Effector memory CD8-positive, alpha-beta T cell (primary cell): ENCODE measurements at regions not wholly inside any gene's neighbourhood (a gene's known extent, or its start where the extent isn't known, plus 50 kb on each side); places are given as distances from the start of the nearest gene placed in this dataset.
"Not testable (repeated sequence)": the region's sequence is repeated elsewhere in the genome, so short reads cannot be mapped to it uniquely, and the experiment has no call there.

Source experiments
- ATAC-seq: fragments of 150-1000 bp; cut with Tn5 transposase; replicated peaks from 2 replicates; pipeline ENCODE4 v1.10.0; 2021; ENCODE audit warnings: mild to moderate bottlenecking, moderate library complexity
- DNase-seq, 3 experiments: peaks; one replicate each; pipeline ENCODE4 v3.0.0; 2021
- H3K27ac Mint-ChIP-seq, 2 donors: one replicate each; pipeline ENCODE4 v1.8.0; 2022; ENCODE audit warnings: mild to moderate bottlenecking in 2 of 2, mixed read lengths in 2 of 2, moderate library complexity in 2 of 2
- H3K27me3 Mint-ChIP-seq, 2 donors: one replicate each; pipeline ENCODE4 v1.8.0; 2022; ENCODE audit warnings: mixed read lengths in 2 of 2
- H3K36me3 Mint-ChIP-seq: one replicate; pipeline ENCODE4 v1.8.0; 2022; ENCODE audit warnings: mild to moderate bottlenecking, moderate library complexity, mixed read lengths; ENCODE audit not compliant: insufficient read depth
- H3K4me1 Mint-ChIP-seq, 2 donors: one replicate each; pipeline ENCODE4 v1.8.0; 2022; ENCODE audit warnings: low read depth in 2 of 2, mixed read lengths in 2 of 2
- H3K4me3 Mint-ChIP-seq, 2 donors: one replicate each; pipeline ENCODE4 v1.8.0; 2022; ENCODE audit warnings: mild to moderate bottlenecking in 2 of 2, mixed read lengths in 2 of 2, moderate library complexity in 2 of 2
- H3K9me3 Mint-ChIP-seq, 2 donors: one replicate each; pipeline ENCODE4 v1.8.0; 2022; ENCODE audit warnings: mixed read lengths in 2 of 2

DNA sequence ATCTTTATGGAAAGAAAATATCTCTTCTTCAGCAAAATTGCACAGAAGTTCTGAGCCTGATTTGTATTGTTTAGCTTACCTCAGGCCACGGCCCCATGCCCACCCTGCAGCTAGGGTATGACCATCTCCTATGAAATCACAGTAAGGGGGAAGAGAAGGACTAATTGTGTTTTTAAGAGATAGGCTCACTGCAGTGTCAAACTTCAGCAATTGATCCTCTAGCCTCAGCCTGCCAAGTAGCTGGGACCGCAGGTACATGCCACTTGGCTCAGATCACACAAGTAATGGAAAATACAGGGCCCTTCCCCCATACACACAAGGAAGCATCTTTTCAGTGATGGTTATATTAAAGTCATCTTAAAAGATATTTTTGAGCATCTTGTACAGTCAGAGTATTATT lies 60.0 kb downstream of the DMAC1 start:
- ATAC-seq (no peak), DNase-seq (no peak)
- Mint-ChIP-seq H3K9me3 (no peaks in the 10 kb centered on the region), H3K4me1 (no peaks in the 10 kb centered on the region), H3K27me3 (peaks cover 0 to 7% of the 10 kb centered on the region in 2 donors), H3K27ac (no peak overlapping the region), H3K4me3 (no peak overlapping the region), H3K36me3 (peaks cover 3% of the 10 kb centered on the region)

DNA sequence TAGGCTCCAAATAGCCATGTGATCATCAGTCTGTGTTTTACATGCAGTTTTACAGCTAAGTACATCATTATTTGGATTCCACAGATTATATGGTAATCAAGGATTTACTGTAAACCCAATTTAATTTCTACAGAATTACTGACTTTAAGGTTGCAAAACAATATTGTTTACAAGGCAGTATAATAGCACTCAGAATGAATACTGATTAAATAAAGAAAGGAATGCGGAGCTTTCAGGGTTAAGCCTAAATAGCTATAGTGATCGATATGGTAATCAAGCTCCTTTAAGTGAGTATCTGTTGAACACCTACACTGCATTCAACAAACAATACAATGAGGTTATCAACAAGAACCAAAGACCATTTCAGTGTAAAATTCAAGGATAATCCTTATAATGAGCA lies 64.3 kb downstream of the DMAC1 start:
- peaks cover 3% of the 10 kb centered on the region for H3K36me3 Mint-ChIP-seq
- peaks cover 8 to 13% of the 10 kb centered on the region in 2 donors for H3K27me3 Mint-ChIP-seq
- no peak overlapping the region for H3K4me3 Mint-ChIP-seq
- H3K4me1 Mint-ChIP-seq = no peaks in the 10 kb centered on the region
- DNase-seq = no peak
- H3K27ac Mint-ChIP-seq = no peak overlapping the region
- no peaks in the 10 kb centered on the region for H3K9me3 Mint-ChIP-seq
- ATAC-seq = no peak

DNA sequence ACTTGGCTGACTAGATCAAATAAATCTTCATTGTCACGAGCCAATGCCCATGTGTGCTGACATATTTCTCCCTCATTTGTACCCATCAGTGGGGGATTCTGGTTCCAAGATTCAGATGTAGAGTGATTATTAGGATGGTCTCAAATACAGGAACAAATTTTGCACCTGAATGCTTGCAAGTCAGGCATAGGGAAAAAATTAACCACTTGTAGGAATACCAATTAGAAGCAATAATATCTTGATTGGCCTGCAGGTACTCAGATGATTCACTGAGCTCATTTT lies 69.5 kb downstream of the DMAC1 start:
- DNase-seq (no peak), ATAC-seq (no peak)
- H3K27me3 Mint-ChIP-seq = peaks cover 8 to 15% of the 10 kb centered on the region in 2 donors
- no peaks in the 10 kb centered on the region for H3K9me3 Mint-ChIP-seq
- H3K36me3 Mint-ChIP-seq = no peaks in the 10 kb centered on the region
- H3K27ac Mint-ChIP-seq = no peak overlapping the region
- no peaks in the 10 kb centered on the region for H3K4me1 Mint-ChIP-seq
- no peak overlapping the region for H3K4me3 Mint-ChIP-seq

DNA sequence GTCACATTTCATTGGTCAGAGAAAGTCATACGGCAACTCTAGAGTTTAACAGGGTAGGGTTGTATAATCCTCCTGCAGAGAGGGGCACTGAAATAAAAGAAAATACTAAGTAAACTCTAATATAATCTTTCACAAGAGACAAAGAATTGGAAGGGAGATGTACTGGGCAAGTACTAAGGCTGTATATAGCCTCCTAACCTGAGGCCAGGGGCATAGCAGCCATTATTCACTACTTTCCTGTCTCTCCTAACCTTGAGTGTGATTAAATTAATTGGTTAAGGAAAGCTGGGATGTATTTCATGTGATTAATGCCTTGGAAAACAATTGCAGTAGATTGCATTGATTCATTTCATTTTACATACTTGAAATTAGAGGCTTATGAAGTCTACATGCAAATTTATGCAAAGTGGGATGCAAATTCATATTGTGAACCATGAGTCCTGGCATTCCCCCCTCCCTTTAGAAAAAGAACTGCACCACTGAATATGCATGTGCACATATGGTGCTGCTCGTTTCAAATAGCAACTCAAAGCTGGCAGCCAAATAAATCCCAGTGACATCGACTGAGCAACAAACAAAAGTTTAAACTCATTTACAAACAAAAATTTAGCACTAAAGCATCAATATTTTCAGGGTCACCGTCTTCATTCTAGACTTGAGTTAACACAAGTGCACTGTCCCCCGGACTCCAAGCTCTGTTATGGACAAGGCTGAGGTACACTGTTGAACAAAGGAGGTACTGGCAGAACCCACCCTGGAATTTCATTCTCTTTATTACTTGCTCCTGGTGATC lies 70.0 kb downstream of the DMAC1 start:
- no peak for ATAC-seq

DNA sequence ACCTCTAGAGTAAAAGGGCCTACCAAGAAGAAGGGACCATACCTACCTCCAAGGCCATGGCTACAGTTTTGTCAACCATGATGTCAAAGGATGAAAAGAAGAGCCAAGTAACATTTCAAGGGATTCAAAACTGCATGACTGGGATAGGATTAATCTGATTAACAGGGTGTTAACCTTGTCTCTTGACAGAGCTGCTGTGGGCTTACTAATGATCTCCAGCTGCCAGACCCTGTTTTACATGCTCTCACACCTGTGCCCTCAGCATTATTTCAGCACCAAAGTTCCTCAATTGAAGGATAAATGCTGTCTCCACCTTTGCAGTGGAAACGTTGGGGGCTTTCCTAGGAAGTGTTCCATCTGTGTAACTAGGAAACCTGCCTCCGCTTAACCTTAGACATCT lies 78.3 kb downstream of the DMAC1 start:
- H3K36me3 Mint-ChIP-seq = no peaks in the 10 kb centered on the region
- DNase-seq (no peak), ATAC-seq (no peak)
- H3K9me3 Mint-ChIP-seq = no peaks in the 10 kb centered on the region
- no peak overlapping the region for H3K4me3 Mint-ChIP-seq
- H3K27me3 Mint-ChIP-seq = no peaks in the 10 kb centered on the region
- H3K4me1 Mint-ChIP-seq = no peaks in the 10 kb centered on the region
- no peak overlapping the region for H3K27ac Mint-ChIP-seq

More for the DNA sequence above, 70.0 kb downstream of the DMAC1 start:
- Mint-ChIP-seq H3K9me3 (no peaks in the 10 kb centered on the region), H3K4me1 (no peaks in the 10 kb centered on the region), H3K4me3 (no peak overlapping the region), H3K27ac (no peak overlapping the region), H3K27me3 (peaks cover 8 to 15% of the 10 kb centered on the region in 2 donors), H3K36me3 (no peaks in the 10 kb centered on the region)
- DNase-seq = no peak

DNA sequence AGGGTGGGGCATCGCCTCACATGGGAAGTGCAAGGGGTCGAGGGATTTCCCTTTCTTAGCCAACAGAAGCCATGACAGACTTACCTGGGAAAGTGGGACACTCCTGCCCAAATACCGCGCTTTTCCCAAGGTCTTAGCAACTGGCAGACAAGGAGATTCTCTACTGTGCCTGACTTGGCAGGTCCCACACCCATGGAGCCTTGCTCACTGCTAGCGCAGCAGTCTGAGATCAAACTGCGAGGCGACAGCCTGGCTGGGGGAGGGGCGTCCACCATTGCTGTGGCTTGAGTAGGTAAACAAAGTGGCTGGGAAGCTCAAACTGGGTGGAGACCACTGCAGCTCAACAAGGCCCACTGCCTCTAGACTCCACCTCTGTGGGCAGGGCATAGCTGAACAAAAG lies 86.5 kb downstream of the DMAC1 start:
- H3K27me3 Mint-ChIP-seq = peaks cover 0 to 35% of the 10 kb centered on the region in 2 donors
- not testable (repeated sequence) for H3K36me3 Mint-ChIP-seq, H3K4me1 Mint-ChIP-seq, H3K9me3 Mint-ChIP-seq, H3K4me3 Mint-ChIP-seq, ATAC-seq, DNase-seq, H3K27ac Mint-ChIP-seq

DNA sequence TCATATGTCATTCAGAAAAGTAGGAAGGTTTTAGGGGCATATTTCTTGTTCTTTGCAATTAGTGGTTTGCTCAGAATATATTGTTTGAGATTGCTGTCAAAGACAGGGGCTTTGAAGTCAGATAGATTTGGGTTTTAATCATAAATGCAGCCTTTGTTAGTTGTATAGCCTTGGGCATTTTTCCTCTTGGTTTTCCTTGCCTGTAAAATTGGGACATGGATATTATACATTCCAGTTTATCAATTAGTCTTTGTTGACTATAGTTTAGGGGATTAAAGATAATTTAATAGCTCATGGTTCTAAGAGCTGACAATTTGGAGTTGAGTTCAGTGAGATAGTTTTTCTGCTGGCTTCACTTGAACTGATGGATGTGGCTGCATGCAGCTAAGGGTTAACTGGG lies 88.9 kb downstream of the DMAC1 start:
- DNase-seq (no peak), ATAC-seq (no peak)
- no peaks in the 10 kb centered on the region for H3K36me3 Mint-ChIP-seq
- no peaks in the 10 kb centered on the region for H3K9me3 Mint-ChIP-seq
- no peak overlapping the region for H3K27ac Mint-ChIP-seq
- H3K4me3 Mint-ChIP-seq = no peak overlapping the region
- peaks cover 0 to 33% of the 10 kb centered on the region in 2 donors for H3K27me3 Mint-ChIP-seq
- H3K4me1 Mint-ChIP-seq = no peaks in the 10 kb centered on the region

DNA sequence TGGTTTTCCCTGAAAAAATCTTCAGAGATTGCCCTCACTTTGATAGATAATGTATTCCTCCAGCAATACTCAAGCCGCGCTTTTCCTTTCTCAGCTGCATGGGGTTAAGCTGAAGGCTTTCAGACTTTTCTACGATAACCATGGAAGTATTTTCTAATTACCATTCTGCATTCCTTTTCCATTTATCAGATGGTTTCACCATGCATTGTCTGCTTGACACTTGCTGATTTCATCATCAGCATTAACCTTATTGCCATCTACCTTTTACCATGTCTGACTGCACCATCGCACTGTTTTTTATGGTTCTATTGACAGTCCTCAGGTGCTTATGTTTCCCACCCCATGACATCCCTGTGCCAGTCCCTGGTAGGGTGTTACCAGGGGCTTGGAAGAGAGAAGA lies 91.6 kb downstream of the DMAC1 start:
- H3K9me3 Mint-ChIP-seq = no peaks in the 10 kb centered on the region
- H3K27ac Mint-ChIP-seq = no peak overlapping the region
- DNase-seq = no peak
- H3K4me3 Mint-ChIP-seq = no peak overlapping the region
- ATAC-seq = no peak
- no peaks in the 10 kb centered on the region for H3K36me3 Mint-ChIP-seq
- H3K4me1 Mint-ChIP-seq = no peaks in the 10 kb centered on the region
- peaks cover 9 to 27% of the 10 kb centered on the region in 2 donors for H3K27me3 Mint-ChIP-seq

DNA sequence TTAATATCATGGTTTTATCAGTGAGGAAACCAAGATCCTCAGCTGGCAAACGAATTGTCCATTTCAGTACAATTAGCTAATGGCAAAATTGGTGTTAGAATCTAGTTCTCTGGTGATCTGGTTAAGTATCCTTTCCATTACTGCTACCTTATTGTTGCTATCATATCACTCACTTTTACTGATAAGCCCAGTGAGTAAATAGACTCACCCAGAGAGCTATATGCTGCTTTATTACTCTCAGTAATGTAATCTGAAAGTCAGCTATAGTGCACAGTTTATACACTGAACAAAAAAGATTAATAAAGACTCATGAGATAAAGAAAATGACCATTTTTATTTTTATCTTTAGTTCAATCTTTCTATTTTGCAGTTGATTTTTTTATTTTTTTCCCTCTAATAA lies 95.0 kb downstream of the DMAC1 start:
- Mint-ChIP-seq H3K4me1 (no peaks in the 10 kb centered on the region), H3K36me3 (no peaks in the 10 kb centered on the region), H3K27ac (no peak overlapping the region), H3K9me3 (peaks cover 0 to 1% of the 10 kb centered on the region in 2 donors), H3K4me3 (no peak overlapping the region), H3K27me3 (peaks cover 15 to 22% of the 10 kb centered on the region in 2 donors)
- ATAC-seq (no peak), DNase-seq (no peak)

DNA sequence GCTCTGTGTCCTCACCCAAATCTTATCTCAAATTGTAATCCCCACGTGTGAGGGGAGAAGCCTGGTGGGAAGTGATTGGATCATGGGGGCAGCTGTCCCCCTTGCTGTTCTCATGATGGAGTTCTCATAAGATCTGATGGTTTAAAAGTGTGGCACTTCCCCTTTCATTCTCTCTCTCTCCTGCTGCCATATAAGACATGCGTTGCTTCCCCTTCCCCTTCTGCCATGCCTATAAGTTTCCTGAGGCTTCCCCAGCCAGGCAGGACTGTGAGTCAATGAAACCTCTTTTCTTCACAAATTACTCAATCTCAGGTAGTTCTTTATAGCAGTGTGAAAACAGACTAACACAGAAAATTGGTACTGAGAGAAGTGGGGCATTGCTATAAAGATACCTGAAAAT lies 107.7 kb downstream of the DMAC1 start:
- no peak for DNase-seq
- peaks cover 0 to 8% of the 10 kb centered on the region in 2 donors for H3K27me3 Mint-ChIP-seq
- no peak overlapping the region for H3K27ac Mint-ChIP-seq
- H3K9me3 Mint-ChIP-seq = no peaks in the 10 kb centered on the region
- H3K4me1 Mint-ChIP-seq = no peaks in the 10 kb centered on the region
- no peaks in the 10 kb centered on the region for H3K36me3 Mint-ChIP-seq
- no peak for ATAC-seq
- no peak overlapping the region for H3K4me3 Mint-ChIP-seq

DNA sequence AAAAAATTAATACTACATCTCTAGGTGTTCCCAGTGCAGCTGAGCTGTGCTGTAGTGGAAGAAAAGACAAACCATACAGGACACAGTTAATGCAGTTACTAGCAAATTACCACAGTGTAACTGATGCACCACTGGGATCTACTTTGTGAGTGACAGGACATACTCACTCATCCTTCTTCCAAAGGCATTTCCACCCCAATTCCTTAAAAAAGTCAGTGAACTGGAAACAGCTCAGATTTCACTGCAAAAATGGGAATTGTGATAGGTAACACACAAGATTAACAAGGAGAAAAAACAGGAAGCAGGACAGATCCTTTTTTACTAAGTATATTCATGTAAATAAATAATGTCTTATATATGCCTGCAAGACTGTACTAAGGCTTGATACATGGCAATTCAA lies 109.6 kb downstream of the DMAC1 start:
- H3K36me3 Mint-ChIP-seq = no peaks in the 10 kb centered on the region
- H3K9me3 Mint-ChIP-seq = no peaks in the 10 kb centered on the region
- ATAC-seq (no peak), DNase-seq (no peak)
- H3K27me3 Mint-ChIP-seq = peaks cover 0 to 8% of the 10 kb centered on the region in 2 donors
- no peaks in the 10 kb centered on the region for H3K4me1 Mint-ChIP-seq
- no peak overlapping the region for H3K4me3 Mint-ChIP-seq
- H3K27ac Mint-ChIP-seq = no peak overlapping the region

DNA sequence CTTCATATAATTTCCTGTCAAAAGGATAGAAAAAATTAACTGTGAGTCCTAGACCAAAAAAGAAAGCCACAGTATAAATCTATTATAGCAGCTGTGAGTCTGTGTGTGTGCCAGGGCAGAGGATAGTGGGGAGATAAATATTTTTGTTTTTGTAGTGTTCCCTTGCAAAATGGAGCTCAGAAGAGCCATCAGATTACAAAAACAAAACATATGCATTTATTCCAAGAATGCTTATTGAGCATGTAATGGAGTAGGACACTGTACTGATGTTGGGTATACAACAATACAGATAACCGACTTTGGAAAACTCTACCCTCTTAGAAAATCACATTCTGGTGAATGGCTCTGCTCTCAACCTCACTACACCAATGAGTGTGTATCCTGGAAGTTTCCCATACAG lies 111.0 kb downstream of the DMAC1 start:
- H3K4me1 Mint-ChIP-seq = no peaks in the 10 kb centered on the region
- H3K9me3 Mint-ChIP-seq = no peaks in the 10 kb centered on the region
- H3K27ac Mint-ChIP-seq = no peak overlapping the region
- H3K36me3 Mint-ChIP-seq = no peaks in the 10 kb centered on the region
- peaks cover 0 to 8% of the 10 kb centered on the region in 2 donors for H3K27me3 Mint-ChIP-seq
- no peak overlapping the region for H3K4me3 Mint-ChIP-seq
- DNase-seq (no peak), ATAC-seq (no peak)

DNA sequence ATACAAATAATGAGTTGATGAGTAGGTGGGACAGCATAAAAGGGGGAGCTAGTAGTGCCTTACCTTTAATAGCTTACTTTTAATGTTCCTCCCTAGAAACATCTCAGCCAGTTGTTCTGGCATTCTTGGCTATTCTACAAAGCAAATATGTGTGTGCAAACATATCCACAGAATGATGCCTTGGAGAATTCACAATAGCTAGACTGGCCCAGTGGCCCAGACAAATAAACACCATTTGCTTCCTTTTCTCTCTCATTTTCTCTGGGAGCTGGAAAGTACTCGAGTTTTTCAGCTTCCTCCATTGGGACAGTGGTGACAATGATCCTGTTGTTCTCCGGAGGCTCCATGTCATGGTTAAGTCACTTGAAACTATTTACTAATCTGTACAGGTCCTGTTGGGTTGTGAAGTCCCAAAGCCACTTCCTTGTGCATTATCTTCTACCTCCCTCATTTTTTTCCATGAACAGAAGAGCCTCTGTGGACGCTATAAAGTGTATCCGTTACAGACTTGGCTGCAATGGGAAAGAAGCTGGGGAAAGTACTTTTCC lies 122.9 kb downstream of the DMAC1 start:
- Mint-ChIP-seq H3K9me3 (no peaks in the 10 kb centered on the region), H3K36me3 (no peaks in the 10 kb centered on the region), H3K4me3 (no peak overlapping the region), H3K27ac (no peak overlapping the region), H3K4me1 (no peaks in the 10 kb centered on the region), H3K27me3 (peaks cover 0 to 8% of the 10 kb centered on the region in 2 donors)
- ATAC-seq (no peak), DNase-seq (no peak)

DNA sequence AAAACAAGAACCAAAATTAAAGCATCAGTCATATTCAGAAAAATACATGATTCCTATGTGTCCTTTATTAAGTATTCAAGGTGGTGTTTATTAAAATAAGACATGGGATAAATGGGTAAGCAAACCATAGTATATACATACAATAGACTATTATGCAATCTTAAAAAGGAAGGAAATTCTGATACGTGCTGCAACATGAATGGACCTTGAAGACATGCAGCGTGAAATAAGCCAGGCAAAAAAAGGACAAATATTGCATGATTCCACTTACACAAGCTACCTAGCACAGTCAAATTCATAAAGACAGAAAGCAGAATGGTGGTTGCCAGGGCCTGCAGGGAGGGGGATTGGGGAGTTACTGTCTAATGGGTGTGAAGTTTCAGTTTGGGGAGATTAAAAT lies 127.7 kb downstream of the DMAC1 start:
- H3K4me3 Mint-ChIP-seq = no peak overlapping the region
- H3K27ac Mint-ChIP-seq = no peak overlapping the region
- peaks cover 2 to 16% of the 10 kb centered on the region in 2 donors for H3K27me3 Mint-ChIP-seq
- DNase-seq (no peak), ATAC-seq (no peak)
- no peaks in the 10 kb centered on the region for H3K9me3 Mint-ChIP-seq
- no peaks in the 10 kb centered on the region for H3K4me1 Mint-ChIP-seq
- H3K36me3 Mint-ChIP-seq = no peaks in the 10 kb centered on the region
